ENCODE measurements at regions not wholly inside any gene's neighbourhood (a gene's known extent, or its start where the extent isn't known, plus 50 kb on each side); places are given as distances from the start of the nearest gene placed in this dataset.

DNA sequence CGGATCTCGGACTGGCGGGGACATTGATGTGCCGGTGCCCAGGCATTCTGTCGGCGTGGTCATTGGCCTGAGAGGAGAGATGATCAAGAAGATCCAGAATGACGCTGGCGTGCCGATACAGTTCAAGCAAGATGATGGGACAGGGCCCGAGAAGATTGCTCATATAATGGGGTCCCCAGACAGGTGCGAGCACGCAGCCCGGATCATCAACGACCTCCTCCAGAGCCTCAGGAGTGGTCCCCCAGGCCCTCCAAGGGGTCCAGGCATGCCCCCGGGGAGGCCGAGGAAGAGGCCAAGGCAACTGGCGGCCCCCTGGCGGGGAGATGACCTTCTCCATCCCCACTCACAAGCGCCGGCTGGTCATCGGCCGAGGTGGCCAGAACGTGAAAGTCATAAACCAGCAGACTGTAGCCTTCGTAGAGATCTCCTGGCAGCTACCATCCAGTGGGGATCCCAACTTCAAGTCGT is 106.5 kb upstream of the MTAP start:
- TF ChIP-seq, protein P1, sequence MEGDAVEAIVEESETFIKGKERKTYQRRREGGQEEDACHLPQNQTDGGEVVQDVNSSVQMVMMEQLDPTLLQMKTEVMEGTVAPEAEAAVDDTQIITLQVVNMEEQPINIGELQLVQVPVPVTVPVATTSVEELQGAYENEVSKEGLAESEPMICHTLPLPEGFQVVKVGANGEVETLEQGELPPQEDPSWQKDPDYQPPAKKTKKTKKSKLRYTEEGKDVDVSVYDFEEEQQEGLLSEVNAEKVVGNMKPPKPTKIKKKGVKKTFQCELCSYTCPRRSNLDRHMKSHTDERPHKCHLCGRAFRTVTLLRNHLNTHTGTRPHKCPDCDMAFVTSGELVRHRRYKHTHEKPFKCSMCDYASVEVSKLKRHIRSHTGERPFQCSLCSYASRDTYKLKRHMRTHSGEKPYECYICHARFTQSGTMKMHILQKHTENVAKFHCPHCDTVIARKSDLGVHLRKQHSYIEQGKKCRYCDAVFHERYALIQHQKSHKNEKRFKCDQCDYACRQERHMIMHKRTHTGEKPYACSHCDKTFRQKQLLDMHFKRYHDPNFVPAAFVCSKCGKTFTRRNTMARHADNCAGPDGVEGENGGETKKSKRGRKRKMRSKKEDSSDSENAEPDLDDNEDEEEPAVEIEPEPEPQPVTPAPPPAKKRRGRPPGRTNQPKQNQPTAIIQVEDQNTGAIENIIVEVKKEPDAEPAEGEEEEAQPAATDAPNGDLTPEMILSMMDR (conservative IDR thresholded peaks at IDR 0.05; ENCODE audit: low read depth, low read length): no peak
- no peak for TF ChIP-seq EZH2 (IDR thresholded peaks at IDR 0.05; ENCODE audit: low read length, unreplicated experiment)
- TF ChIP-seq EZH2phosphoT487 (IDR thresholded peaks at IDR 0.05; ENCODE audit: borderline replicate concordance, low read length): no peak

Data from PC-3 (cell line).